Duodenal mucosa (tissue), 2 donors: ENCODE measurements at regions not wholly inside any gene's neighbourhood (a gene's known extent, or its start where the extent isn't known, plus 50 kb on each side); places are given as distances from the start of the nearest gene placed in this dataset.

Experiments used
- H3K27ac ChIP-seq: one replicate; pipeline ENCODE4 v1.7.0; 2013; ENCODE audit warnings: low read depth, low read length
- H3K27me3 ChIP-seq, 2 donors: one replicate each; pipeline ENCODE4 v1.7.0; 2013; ENCODE audit warnings: low read length in 2 of 2, control low read depth in 1 of 2; ENCODE audit not compliant: insufficient read depth in 2 of 2, control insufficient read depth in 1 of 2
- H3K36me3 ChIP-seq, 2 donors: one replicate each; pipeline ENCODE4 v1.7.0; 2013; ENCODE audit warnings: low read length in 2 of 2, control low read depth in 1 of 2; ENCODE audit not compliant: insufficient read depth in 2 of 2, control insufficient read depth in 1 of 2
- H3K4me1 ChIP-seq, 2 donors: one replicate each; pipeline ENCODE4 v1.7.0; 2013; ENCODE audit warnings: low read length in 2 of 2, control low read depth in 1 of 2; ENCODE audit not compliant: insufficient read depth in 2 of 2, control insufficient read depth in 1 of 2
- H3K4me3 ChIP-seq, 2 donors: one replicate each; pipeline ENCODE4 v1.7.0; 2013; ENCODE audit warnings: low read length in 2 of 2, low read depth in 1 of 2
- H3K9ac ChIP-seq, 2 donors: one replicate each; pipeline ENCODE4 v1.7.0; 2013; ENCODE audit warnings: low read length in 2 of 2, low read depth in 1 of 2
- H3K9me3 ChIP-seq, 2 donors: one replicate each; pipeline ENCODE4 v1.7.0; 2013; ENCODE audit warnings: low read length in 2 of 2, control low read depth in 1 of 2; ENCODE audit not compliant: control insufficient read depth in 1 of 2

GRCh38 chr11:112771851-112772250, 189.4 kb upstream of the NCAM1 start:
- H3K9ac ChIP-seq = no peak overlapping the region
- H3K4me3 ChIP-seq = no peak overlapping the region
- H3K9me3 ChIP-seq = no peaks in the 10 kb centered on the region
- no peaks in the 10 kb centered on the region for H3K4me1 ChIP-seq
- H3K36me3 ChIP-seq = no peaks in the 10 kb centered on the region
- no peak overlapping the region for H3K27ac ChIP-seq
- peaks cover 0 to 3% of the 10 kb centered on the region in 2 donors for H3K27me3 ChIP-seq

DNA sequence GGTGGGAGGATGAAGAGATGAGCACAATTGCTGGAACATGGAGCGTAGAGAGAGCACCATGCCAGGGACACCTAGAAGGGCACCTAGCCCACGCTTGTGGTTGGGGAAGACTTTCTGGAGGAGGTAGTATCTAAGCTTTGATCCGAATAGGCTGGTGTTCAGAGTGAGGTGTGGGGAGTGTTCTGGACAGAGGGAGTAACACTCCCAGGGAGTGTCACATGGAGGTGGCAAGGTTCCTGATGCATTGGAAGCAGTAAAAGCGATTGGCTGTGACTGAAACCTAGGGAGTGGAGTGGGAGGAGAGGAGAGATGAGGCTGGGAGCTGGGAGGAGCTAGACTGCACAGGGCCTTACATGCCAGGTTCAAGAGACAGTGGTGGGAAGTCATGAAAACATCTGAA, 188.0 kb upstream of the NCAM1 start:
- no peaks in the 10 kb centered on the region for H3K36me3 ChIP-seq
- no peaks in the 10 kb centered on the region for H3K9me3 ChIP-seq
- H3K9ac ChIP-seq = no peak overlapping the region
- H3K4me3 ChIP-seq = no peak overlapping the region
- no peak overlapping the region for H3K27ac ChIP-seq
- H3K4me1 ChIP-seq = no peaks in the 10 kb centered on the region
- H3K27me3 ChIP-seq = peaks cover 0 to 3% of the 10 kb centered on the region in 2 donors

GRCh38 chr11:112776834-112777233, 184.4 kb upstream of the NCAM1 start:
- no peaks in the 10 kb centered on the region for H3K4me1 ChIP-seq
- no peaks in the 10 kb centered on the region for H3K9me3 ChIP-seq
- H3K27ac ChIP-seq = no peak overlapping the region
- no peak overlapping the region for H3K9ac ChIP-seq
- H3K4me3 ChIP-seq = no peak overlapping the region
- H3K27me3 ChIP-seq = peaks cover 0 to 5% of the 10 kb centered on the region in 2 donors
- H3K36me3 ChIP-seq = no peaks in the 10 kb centered on the region

DNA sequence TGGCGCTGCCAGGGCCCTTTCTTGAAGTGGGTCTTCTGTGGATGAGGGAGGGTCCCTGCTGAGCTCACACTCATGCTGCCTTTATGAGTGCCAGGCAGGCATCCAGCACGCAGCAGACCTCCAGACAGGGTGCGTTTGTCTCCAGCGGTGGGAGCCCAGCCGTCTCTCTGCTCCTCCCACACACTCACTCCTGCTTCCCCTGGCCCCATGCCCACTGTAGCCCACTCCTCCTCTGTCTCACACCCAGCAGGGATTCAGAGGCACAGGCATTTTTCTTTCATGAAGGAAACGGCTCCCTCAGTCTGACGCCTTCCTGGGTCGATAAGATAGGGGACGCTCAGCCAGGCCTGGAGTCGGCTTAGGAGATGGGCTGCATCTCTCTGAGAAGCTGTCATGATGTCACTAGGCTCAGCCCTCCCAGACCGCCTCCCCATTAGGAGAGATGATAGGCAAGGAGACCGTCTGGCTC, 183.9 kb upstream of the NCAM1 start:
- H3K4me1 ChIP-seq = no peaks in the 10 kb centered on the region
- peaks cover 0 to 5% of the 10 kb centered on the region in 2 donors for H3K27me3 ChIP-seq
- H3K36me3 ChIP-seq = no peaks in the 10 kb centered on the region
- no peak overlapping the region for H3K27ac ChIP-seq
- H3K9ac ChIP-seq = no peak overlapping the region
- no peaks in the 10 kb centered on the region for H3K9me3 ChIP-seq
- H3K4me3 ChIP-seq = no peak overlapping the region

DNA sequence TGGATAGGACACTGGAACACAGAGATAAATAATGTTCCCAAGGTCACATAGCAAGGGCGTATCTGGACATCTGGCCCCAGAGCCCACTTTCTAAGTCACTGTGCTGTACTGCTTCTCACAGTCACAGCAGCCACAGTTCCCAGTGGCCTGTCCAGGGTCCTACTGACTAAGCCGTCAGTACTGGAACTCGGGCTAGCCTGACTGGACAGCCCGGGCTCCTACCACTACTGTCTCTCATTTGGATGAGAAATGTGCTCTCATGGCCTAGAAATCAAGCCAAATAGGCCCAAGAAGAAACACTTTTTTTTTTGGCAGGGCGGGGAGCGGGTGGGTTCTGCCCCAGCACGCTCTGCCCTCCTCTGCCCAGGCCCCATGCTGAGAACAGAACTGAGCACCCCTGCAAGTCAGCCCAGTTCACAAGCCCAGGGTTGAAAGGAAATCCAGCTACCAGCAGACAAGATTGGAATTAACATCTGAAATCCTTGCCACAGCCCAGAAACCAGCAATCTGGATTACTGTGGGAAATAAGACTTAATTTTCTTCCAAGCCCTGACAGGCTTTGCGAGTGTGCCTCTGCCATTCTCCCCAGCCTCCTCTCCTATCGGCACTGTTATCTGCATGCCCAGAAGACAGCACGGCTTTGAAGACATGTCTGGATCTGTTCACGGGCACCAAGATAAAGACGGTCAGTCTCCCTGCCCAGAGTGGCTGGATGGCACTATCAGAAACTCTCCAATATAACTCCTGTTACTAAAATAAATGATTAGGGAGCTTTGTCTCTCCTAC, 182.9 kb upstream of the NCAM1 start:
- peaks cover 0 to 5% of the 10 kb centered on the region in 2 donors for H3K27me3 ChIP-seq
- no peak overlapping the region for H3K9ac ChIP-seq
- H3K4me3 ChIP-seq = no peak overlapping the region
- H3K27ac ChIP-seq = no peak overlapping the region
- no peaks in the 10 kb centered on the region for H3K4me1 ChIP-seq
- H3K36me3 ChIP-seq = no peaks in the 10 kb centered on the region
- H3K9me3 ChIP-seq = no peaks in the 10 kb centered on the region

- Histone ChIP-seq H3K27me3 (peaks cover 0 to 2% of the 10 kb centered on the region in 2 donors), H3K9me3 (no peaks in the 10 kb centered on the region), H3K36me3 (no peaks in the 10 kb centered on the region), H3K4me3 (no peak overlapping the region), H3K4me1 (no peaks in the 10 kb centered on the region), H3K27ac (no peak overlapping the region), H3K9ac (no peak overlapping the region)
These were observed 182.3 kb upstream of the NCAM1 start for GRCh38 chr11:112778877-112779266.

DNA sequence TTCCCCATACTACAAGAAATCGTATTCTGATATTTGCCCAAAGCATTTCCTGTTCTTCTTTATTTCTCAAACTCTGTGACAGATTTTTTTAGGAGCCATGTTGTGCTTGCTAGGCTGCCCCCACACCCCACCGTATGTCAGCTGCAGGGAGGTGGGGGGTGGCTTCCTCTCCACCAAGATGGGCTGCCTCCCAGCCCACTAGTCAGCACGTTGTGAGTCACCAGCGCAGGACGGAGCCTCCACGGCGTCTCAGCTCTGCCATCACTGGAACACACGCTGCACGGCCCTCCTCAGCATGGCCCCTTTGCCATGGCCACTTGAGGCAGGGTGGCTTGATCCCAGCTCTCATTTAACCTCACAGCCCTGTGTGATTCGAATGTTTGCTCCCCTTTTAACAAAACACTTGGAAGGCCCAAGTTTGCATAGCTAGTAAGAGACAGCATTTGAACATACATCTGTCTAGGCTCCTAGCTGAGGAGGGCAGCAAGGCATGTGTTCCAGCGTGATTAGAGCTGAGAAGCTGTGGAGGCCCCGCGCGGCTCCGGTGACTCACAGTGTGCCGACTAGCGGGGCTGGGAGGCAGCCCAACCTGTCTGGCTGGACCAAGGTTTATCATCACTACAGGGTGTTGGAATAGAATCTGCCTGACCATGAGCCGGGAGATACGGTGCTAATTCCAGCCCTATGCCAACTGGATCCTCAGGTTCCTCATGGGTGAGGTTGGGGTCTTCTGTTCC, 180.7 kb upstream of the NCAM1 start:
- Histone ChIP-seq H3K27ac (no peak overlapping the region), H3K4me3 (no peak overlapping the region), H3K36me3 (no peaks in the 10 kb centered on the region), H3K4me1 (peaks cover 0 to 3% of the 10 kb centered on the region in 2 donors), H3K27me3 (peaks cover 0 to 2% of the 10 kb centered on the region in 2 donors), H3K9ac (no peak overlapping the region), H3K9me3 (no peaks in the 10 kb centered on the region)

DNA sequence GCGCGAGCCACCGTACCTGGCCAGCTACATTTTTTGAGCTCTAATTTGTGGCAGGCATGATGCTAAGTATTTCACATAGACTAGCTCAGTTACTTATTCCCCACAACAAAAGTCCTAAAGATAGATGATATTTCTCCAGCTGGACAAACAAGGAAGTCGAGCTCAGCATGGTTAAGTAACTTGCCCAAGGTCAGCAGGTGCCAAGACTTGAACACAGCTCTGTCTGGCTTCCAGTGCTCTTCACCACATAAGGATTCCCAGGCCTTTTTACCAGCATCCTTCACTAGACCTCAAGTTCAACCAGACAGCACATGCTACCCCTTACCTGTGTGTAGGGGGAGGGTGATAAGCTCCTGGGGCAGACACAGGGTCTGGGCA, 177.3 kb upstream of the NCAM1 start:
- no peaks in the 10 kb centered on the region for H3K9me3 ChIP-seq
- no peak overlapping the region for H3K9ac ChIP-seq
- H3K4me3 ChIP-seq = no peak overlapping the region
- no peaks in the 10 kb centered on the region for H3K36me3 ChIP-seq
- no peak overlapping the region for H3K27ac ChIP-seq
- peaks cover 0 to 3% of the 10 kb centered on the region in 2 donors for H3K4me1 ChIP-seq
- peaks cover 0 to 2% of the 10 kb centered on the region in 2 donors for H3K27me3 ChIP-seq

DNA sequence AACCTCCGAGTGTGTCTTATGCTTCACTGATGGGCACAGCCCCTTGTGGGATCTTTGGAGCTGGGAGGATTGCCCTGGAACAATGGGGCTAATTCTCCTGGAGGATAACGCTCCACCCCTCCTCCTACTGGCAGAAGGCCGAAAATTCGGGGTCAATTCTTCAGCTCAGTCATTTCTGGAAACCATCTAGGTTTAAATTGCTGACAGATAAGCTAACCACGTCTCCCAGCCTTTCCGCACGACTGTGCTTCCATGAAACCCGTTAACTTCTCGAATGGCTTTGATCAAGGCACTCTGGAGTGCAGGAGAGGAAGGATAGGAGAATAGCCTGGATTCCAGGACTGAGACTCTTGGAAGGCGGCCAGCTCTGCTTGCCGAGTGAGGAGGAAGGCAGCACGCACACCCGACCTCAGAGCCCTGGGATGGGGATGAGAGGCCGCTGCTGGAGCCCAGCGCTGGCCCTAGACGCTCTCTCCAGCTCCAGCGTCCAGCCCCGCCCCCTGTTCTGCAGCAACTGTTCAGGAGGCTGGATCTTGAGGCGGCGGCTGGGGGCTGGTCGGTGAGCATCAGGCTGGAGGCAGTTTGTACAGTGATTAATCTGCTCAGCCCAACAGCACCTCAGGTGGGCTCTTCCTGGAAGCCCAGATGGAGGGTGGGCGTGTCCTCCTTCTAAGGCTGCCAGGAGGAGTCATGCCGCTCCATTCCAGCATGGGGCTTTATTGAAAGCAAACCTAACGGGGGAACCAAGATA, 176.7 kb upstream of the NCAM1 start:
- H3K9ac ChIP-seq = no peak overlapping the region

DNA sequence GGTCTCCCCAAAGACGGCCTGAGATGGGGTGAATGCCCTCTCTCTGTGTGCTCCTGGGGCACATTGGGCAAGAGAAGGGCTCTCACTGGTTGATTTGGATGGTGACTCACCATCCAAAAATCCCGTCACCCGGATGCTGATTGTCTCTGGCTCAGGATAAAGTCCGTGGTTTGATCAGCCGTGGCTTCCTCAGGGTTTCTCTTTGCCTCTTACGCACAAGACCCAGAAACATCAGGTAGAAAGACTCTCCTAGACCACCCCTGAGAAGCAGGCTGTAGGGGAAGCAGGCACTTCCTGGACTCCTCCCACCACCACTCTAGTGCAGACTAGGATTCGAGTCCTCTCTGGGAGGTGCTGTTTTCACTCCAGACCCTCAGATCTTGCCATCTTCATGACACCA, 176.1 kb upstream of the NCAM1 start:
- no peak overlapping the region for H3K4me3 ChIP-seq
- no peak overlapping the region for H3K27ac ChIP-seq
- H3K36me3 ChIP-seq = no peaks in the 10 kb centered on the region
- peaks cover 0 to 3% of the 10 kb centered on the region in 2 donors for H3K4me1 ChIP-seq
- H3K9me3 ChIP-seq = no peaks in the 10 kb centered on the region
- H3K9ac ChIP-seq = no peak overlapping the region
- H3K27me3 ChIP-seq = peaks cover 0 to 2% of the 10 kb centered on the region in 2 donors

More for the DNA sequence above, 176.7 kb upstream of the NCAM1 start:
- Histone ChIP-seq H3K4me1 (peaks cover 0 to 3% of the 10 kb centered on the region in 2 donors), H3K27ac (no peak overlapping the region), H3K9me3 (no peaks in the 10 kb centered on the region), H3K27me3 (peaks cover 0 to 2% of the 10 kb centered on the region in 2 donors), H3K36me3 (no peaks in the 10 kb centered on the region), H3K4me3 (no peak overlapping the region)
